ENCODE measurements at regions not wholly inside any gene's neighbourhood (a gene's known extent, or its start where the extent isn't known, plus 50 kb on each side); places are given as distances from the start of the nearest gene placed in this dataset.
"Not testable (repeated sequence)": the region's sequence is repeated elsewhere in the genome, so short reads cannot be mapped to it uniquely, and the experiment has no call there.

DNA sequence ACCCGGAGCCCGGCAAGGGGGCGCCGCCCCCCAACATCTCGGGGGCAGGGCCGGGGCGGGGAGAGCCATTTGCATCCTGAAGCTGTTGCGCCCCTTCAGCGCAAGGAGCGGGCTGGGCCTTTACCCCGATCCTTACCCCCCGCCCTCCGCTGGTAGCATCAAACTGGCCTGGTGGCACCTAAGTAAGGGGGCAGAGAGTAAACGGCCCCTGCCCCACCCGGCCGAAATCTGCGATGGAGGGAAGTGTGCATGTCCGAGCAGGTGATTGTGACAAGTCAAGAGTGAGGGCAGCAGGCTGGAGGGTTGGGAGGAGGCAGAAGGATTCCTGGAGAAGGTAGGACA, 101.2 kb downstream of the ESM1 start:
- no peak for DNase-seq (ENCODE audit: low spot score)

DNA sequence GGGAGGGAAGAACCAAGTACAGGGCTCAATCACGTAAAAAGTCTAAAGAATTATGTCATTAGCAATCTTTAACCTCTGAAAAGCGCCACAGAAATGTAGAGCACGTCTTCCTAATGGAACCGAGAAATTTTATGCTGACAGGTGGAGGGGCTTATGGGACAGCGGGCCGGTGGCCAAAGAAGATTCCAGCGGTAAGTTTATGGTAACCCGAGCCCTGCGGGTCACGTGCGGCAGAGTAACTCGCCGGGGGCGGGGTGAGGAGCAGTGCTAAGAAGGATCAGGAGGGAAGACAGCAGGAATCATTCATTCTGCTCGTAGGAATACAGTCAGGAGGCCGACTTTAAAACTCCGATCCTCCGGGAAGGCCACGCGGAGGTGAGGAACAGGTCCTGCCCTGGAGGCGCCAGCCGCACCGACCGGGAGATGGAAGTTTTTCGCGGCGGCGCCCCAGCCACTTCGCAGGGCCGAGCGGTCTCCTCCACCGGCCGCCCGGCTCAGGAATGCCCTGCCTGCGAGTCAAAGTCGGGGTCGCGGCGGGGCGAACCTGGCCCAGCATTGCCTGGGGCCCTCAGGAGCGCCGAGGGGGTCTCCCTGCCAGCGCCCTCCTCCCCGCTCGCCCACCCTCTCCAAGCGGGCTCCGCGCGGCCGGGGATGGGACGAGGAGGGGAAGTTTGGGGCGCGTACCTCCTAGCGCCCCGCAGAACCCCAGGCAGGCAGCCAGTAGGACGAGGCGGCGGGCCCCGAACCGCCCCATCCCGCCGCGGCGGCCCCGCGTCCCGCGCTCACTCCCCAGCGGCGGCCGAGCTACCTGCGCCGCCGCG, 101.8 kb downstream of the ESM1 start:
- DNase-seq (ENCODE audit: low spot score) = no peak

DNA sequence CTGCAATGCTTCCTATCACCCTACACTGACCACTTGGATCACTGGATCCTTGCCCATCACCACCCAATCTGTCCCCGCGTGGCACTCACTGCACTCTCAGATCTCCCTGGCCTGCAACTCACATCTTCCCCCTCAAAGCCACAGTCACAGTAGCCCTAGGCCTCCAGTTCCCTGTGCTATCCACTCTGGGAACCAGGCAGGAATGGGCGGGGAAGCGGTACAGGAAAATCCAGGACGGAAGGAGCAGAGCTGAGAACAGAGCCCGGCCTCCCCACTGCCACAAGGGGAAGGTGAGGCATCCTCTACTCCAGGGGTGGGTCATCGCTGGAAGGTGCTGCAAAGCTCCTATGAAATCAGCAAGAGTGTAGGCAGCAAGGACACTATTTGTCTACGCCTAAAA, 102.6 kb downstream of the ESM1 start:
- DNase-seq (ENCODE audit: low spot score) = no peak

DNA sequence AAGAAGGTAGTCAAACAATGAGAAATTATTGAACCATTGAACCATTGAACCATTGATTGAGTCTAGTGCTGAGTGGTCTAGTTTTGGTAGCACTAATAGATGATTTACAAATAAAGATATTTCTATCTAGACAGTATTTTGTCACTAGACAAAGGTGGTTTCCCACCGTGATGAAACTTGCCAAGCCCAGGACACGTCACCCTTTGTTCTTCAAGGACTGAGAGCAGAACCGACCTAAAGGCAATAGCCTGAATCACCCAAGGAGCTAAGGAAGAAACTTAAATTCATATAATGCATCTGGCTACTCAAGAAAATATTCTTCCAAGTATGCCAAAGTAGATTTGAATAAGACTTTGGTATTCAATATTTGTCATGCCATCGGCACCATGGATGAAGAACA, 103.3 kb downstream of the ESM1 start:
- no peak for DNase-seq (ENCODE audit: low spot score)

DNA sequence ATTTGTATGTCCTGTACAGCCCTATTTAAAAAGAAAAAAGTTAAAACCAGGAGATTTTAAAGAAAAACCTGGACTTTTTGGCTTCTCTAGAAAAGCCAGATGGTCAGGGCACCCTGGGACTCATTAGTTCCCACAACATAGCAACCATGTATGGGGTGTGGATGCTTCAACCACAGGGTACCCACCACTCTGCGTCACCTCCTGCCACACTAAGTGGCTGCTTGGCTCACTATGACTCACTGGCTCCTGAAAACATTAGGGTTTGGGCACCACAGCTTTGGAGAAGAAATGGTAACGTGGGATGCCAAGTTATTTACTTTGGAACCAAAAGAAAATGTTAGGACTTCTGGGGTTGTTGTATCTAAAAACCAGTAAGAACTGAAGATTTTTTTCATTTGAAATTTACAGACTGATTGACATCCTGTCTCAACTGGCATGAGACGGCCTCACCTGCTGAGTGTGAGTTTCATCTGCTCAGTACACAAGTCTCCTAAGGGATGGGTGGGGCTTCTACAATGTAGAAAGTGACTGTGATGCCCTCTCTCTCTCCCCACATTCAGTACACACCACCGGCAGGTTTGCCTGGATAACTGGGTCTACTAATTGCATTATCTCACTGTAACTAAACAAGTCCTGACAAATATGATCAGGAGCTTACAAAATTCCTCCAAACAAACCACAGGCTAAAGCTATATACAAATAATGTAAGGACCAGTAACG, 103.9 kb downstream of the ESM1 start:
- no peak for DNase-seq (ENCODE audit: low spot score)

DNA sequence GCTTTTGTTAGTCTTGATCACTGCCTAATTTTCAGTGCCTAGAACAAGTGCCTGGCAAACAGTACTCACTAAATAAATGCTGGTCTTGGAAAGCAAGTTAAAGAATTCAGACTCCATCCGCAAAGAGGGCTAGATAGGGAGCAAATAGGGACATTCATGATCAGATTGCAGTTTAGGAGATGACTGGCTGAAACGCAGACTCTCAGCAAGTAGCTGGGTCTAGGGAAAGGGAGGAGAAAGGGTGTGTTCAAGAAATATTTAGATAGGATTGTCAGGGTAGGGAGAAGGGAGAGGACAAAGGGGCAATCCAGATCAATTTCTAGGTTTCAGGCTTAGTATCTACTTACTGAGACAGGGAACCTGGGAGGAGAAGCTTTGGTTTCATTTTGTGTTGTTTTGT, 108.4 kb downstream of the ESM1 start:
- DNase-seq (ENCODE audit: low spot score) = no peak

DNA sequence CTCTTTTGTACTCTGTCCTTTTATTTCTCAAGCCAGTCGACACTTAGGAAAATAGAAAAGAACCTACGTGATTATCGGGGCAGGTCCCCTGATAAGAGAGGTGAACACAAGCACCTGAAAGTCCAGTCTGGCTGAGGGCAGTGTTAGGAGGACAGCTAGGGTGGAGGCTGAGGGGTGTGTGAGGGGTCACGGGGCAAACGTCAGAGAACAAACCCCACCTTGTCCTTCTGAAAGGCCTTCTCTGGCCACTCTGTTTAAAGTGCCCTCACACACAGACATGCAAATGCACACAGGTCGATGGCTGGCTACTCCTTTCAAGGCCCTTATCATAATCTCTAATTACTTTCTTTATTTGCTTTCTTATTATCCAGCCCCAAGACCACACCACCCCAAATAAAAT, 108.8 kb downstream of the ESM1 start:
- no peak for DNase-seq (ENCODE audit: low spot score)

DNA sequence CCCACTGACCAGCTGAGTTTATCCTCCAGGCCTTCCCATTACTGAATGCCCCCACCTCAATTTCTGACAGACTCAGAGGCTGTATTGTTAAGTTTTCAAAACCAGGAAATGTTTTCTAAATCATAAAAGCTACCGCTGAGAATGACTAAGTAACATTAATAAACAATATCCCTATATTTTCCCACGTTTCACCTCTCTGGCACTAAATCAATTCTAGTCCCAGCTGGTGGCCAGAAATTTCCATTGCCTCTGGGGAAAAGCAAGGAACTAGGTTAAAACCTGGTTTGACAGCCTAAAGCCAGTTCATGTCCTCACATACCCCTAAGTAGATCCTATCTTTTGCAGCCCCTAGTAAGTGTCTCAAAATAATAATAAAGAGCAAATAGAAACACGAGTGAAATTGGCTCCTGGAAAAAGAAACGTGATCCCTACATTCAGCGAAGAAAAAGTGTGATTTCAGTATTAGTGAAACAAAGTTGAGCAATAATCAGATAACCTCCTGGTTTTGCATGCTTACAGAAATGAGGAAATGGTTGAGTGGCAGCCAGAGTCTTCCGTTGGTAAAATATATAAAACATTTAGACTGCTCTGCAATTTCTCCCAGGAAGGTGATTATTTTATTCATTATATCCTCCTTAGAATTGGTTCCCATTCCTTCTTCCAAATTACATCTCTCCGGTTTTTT, 110.9 kb downstream of the ESM1 start:
- DNase-seq (ENCODE audit: low spot score) = no peak

DNA sequence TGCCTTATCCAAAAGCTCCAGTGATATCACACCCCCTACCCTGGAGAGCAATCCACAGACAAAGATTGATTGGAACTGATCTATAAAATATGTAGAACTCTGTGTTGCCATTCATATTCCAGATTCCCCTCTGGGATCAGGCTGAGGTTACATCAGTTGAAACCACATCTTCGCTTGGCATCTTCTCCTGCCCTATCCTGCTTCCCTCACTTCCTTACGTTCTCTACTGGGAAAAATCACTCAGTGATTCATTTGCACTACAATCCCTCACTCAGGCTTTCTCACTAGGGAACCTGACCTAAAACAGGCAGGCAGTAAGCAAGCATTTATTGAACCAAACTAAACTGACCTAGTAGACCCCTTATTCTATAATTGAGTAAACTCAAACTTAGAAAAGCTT, 111.7 kb downstream of the ESM1 start:
- DNase-seq (ENCODE audit: low spot score) = no peak

DNA sequence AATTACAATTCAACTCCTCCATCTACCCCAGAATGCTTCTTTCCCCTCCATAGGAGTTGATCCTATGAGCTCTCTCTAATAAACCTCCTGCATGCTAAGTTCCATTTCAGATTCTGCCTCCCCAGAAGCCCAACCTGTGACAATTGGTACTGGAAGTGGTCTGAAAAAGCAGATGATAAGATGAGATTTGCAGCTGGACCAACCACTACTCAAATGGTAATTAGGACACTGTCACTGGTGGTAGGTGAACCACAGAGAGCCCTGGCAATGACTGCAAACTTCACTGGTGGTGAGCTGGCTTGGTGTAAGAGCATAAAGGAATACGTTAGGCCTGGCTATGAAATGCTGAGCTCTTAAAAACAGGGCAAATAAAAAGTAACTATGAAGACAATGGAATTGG, 112.6 kb downstream of the ESM1 start:
- DNase-seq (ENCODE audit: low spot score) = no peak

DNA sequence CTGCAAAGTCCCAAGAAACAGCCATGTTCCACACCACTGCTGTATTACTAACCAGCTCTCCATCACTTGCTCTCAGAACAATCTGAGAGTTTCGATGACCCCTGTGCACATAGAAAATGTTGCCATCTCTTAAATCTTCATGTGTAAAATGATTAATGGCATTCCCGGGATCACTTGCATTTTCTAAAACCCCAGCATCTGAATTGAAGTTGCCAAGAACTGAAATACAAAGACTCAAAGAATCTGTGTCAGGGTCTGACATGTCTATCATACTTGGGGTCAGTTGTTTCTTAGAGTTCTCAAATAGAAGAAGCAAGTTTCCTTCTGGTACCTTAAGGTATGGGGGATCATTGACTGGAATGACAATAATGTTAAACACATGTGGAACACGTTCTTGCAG, 115.1 kb downstream of the ESM1 start:
- no peak for DNase-seq (ENCODE audit: low spot score)

DNA sequence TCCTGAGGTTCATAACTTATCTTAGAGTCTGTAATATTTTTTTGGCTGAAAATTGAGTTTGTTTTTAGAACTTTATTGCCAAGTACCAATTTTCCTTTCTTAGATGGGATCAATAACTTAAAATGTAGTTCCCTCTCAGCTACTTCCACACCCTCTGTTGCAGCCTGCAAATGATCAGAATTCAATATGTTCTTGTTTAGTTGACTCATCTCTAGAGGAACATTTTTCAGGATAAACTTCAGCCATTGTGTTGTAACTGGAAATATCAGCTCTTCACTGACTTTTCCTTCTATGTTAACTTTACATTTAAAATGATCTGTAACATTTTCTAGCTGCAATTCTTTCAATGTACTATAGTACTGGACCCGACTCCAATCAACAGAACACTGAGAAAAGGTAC, 115.7 kb downstream of the ESM1 start:
- DNase-seq (ENCODE audit: low spot score) = no peak

DNA sequence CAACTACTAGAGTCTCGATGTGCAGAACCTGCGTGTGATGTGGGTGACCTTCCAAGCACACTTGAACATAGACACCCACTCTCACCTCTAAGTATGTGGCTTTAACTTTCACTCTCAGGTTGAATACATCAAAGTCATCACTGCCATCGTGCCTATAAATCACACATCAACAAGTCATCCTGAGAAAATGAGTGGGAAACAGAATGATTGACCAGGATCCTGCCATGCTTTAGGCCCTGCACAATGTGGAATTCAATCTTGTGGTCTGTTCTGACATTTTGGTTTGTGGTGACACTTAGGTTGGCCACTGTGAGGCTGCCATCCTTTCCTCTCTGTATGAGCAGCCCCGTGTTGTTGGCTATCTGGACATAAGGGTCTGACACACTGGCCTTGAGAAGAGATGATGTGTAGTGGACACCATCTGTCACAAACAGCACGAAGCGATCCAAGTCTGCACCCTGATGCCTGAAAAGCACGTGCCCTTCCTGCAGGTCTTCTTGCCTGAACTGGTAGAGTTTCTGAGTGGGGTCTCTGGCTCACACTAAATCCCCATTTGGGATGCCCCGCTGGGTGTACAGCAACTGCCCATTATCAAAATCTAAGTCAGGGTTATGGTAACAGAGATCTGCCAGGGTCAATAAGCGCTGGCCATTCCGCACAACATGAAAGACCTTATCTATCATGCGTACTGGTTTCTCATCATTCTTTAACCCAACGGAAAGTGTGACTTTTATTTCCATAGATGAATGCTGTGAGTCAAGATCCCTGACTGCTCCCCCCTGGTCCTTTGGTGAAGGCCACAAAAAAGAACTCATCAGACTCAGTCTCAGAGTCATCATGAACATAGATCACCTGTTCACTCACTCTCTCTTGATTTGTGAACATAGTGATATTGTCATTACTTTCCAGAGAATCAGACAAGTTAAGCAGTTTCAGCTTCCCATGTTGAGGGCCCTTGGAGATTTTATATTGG, 116.6 kb downstream of the ESM1 start:
- no peak for DNase-seq (ENCODE audit: low spot score)

DNA sequence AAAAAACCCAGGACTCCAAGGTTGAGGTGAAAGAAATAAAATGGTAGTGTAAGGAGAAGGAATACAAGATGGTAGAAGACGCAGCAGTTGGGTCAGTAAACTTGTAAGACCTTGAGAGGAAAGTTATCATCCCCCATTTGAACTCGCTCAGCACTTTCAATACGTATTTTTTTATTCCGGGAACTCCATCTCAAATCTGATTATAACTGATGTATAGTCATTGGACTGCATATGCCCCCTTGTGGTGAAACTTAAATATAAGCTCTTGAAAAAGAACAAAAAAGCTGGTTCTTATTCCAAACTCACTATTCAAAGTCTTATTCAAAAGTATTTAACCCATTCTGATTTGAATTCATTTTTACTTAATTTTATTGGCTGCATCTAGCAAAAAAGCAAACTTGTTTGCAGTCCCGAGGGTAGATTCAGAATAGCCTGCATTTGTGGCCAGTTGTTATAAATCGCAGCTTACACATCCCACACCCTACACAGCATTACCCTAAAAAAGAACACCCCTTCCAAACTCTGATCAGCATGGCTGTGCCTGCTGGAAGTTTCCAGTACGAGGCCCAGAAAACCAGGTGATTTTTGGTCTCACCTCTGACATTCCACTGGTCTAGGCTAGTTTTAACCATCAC, 118.0 kb downstream of the ESM1 start:
- DNase-seq (ENCODE audit: low spot score) = peak; percentile 28

DNA sequence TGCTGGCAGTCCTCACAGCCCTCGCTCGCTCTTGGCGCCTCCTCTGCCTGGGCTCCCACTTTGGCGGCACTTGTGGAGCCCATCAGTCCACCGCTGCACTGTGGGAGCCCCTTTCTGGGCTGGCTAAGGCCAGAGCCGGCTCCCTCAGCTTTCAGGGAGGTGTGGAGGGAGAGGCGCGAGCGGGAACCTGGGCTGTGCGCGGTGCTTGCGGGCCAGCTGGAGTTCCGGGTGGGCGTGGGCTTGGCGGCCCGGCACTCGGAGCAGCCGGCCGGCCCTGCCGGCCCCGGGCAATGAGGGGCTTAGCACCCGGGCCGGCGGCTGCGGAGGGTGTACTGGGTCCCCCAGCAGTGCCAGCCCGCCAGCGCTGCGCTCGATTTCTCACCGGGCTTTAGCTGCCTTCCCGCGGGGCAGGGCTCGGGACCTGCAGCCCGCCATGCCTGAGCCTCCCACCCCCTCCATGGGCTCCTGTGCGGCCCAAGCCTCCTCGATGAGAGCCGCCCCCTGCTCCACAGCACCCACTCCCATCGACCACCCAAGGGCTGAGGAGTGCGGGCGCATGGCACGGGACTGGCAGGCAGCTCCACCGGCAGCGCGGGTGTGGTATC, 120.4 kb downstream of the ESM1 start:
- not testable (repeated sequence) for DNase-seq (ENCODE audit: low spot score)

DNA sequence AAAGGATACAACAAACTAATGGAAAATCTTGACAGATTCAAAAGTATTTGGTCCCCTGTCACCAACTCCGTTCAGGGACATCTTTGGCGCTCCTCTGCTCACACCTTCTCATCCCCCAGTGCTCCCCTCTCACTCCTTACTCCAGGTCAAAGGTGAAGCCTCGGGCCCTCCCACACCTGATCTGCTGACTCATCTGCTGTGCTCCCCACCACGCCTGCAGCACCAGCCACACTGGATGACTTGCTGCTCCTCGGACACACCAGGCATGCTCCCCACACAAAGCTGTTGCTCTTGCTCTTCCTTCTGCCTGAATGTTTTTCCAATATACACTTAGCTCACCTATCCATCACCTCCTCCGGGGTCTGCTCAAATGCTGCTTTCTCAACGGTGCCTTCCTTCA, 123.4 kb downstream of the ESM1 start:
- DNase-seq (ENCODE audit: low spot score) = no peak

DNA sequence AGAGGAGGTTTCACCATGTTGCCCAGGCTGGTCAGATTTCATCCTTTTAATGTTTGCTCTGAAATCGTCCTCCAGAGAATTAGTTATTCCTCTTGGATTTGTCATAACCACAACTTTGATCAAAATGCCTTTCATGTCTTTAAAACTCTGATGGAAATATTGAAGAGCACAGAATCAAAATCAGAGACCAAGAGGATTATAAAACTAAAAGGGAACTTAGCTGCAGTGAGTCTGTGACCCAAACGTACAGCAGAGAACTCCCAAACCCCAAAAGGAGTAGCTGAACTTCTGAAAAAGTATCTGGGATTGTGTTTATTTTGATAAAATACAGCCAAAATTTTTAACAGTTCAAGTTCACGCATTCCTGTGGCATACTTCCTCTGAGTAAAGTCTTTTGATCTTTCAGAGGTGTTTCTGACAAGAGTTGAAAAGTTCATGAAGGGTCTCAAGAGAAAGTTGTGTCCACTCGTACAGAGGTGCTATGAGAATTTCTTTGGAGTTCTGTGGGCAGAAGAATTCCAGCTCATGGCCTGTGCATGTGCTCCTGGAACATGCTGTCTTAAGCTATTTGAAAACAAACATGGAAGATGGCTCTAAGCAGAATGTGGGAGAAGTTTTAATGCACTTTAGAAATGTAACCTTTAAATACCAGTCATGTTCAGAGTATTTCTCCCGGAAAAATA, 124.0 kb downstream of the ESM1 start:
- no peak for DNase-seq (ENCODE audit: low spot score)

DNA sequence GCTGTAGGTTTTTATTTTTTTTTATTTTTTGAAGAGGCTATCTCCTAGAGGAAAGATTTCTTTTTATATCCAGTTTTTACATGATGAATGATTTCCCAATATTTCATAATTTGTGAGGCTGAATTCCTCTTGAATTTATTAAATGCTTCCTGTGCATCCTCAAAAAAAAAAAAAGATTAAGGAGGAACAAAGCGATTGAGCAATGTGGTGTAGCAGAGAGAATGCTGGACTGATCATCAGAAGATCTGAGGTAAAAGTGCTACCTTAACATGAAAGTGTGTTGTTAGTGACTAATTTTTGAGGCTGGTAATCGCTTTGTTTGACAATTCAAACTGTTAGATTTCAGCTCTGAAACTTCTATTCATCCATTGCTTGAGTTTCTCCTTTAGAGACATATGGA, 125.1 kb downstream of the ESM1 start:
- no peak for DNase-seq (ENCODE audit: low spot score)

DNA sequence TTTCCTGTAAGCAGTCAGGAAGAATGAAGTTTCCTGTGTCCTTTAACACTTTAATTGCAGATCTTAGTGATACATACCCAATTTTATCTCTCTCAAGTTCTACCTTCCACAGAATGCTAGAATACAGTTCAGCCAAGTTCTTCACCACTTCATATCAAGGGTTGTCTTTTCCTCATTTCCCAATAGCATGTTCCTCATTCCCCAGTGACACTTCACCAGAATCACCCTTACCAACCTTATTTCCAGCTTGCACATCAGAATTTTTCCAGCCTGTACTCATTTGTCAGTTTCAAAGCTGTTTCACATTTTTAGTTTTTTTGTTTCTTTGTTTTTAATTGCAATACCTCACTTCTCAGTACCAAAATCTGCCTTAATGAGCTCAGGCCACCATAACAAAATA, 126.1 kb downstream of the ESM1 start:
- no peak for DNase-seq (ENCODE audit: low spot score)

DNA sequence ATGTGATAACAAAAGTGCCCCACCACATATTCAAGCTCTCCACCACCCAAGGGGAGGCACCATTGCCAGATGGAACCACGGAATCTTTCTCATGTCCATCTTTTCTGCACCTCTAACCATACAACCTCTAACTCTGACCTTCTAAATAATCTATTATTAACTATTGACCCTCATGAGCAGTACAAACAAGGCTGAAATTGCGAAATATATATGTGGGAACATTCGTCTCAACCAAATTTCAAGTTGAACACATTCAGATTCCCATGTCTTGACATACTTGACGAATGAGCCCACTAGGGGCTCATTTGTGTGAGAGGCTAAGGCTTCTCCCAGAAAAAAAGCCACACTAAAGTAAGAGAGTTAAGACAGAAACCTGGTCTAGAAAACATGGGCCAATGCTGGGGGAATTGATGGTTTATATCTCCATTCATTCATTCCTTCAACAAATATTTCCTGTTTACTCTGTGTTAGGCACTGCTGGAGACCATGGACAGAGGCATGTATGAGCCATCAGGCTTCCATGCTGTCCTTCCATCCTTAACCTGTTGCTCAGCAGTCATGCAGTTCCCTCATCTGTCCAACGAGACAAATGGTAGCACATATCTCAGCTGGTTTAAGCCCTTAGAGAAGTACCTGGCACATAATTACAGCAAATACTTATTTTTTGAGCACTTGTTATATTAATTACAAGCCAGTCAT, 130.4 kb downstream of the ESM1 start:
- no peak for DNase-seq (ENCODE audit: low spot score)
